Cardiac septum (tissue), 1 donor: ENCODE measurements at regions not wholly inside any gene's neighbourhood (a gene's known extent, or its start where the extent isn't known, plus 50 kb on each side); places are given as distances from the start of the nearest gene placed in this dataset.
"Not testable (repeated sequence)": the region's sequence is repeated elsewhere in the genome, so short reads cannot be mapped to it uniquely, and the experiment has no call there.

Experiments
- DNase-seq: peaks from one replicate; pipeline ENCODE4 v3.0.0-alpha.2; 2020; ENCODE audit warnings: low spot score
- intact Hi-C: fragments of 100-400 bp; cut with DNase I; formaldehyde crosslinking; loops from one replicate; pipeline ENCODE4 v1.14.0; 2022
- donor health status: DM: no; HTN: no; CAD: no.

DNA sequence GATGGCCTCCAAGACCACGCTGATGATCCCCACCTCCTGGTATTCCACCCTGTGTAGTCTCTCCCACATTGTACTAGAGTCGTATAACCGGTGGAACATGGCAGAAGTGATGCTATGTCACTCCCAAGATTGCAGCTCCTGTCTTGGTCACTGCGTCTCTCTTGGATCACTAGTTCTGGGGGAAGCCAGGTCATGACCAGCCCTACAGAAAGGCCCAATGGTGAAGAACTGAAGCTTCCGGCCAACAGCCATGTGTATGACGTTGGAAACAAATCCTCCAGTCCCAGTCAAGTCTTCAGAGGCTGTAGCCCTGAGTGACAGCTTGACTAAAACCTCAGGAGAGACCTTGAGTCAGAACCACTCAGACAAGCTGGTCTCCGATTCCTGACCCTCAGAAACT is 61.9 kb upstream of the FNDC3B start:
- no peak for DNase-seq
- intact Hi-C loops, result no loop called here

DNA sequence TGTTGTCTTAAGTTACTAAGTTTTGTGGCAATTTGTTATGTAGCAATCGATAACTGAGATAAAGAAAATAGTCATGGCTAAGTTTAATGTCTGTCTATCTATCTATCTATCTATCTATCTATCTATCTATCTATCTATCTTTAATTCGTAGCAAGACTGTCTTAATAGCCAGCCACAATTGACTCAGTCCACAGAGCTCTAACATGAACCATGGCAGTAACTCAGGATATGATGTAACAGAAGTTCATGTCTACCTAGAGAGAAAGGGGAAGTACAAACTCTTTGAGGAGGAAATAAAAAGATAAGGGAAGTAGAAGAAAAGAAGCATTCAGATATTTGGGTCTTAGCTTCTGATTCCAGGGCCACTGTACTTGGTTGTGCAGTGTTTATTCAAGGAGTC is 61.5 kb upstream of the FNDC3B start:
- DNase-seq, result no peak
- intact Hi-C loops, result no loop called here

DNA sequence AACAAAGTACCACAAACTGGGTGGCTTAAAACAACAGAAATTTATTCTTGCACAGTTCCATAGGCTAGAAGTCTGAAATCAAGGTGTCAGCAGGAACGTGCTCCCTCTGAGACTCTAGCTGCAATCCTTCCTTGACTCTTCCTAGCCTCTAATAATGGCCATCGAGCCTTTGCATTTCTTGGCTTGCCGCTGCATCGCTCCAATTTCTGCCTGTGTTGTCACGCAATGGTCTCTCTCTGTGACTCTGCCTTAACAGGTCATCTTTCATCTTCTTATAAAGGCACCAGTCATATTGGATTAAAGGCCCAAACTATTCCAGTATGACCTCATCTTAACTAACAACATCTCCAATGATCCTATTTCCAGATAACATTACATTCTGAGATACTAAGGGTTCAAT is 61.0 kb upstream of the FNDC3B start:
- intact Hi-C loops, result no loop called here
- no peak for DNase-seq

DNA sequence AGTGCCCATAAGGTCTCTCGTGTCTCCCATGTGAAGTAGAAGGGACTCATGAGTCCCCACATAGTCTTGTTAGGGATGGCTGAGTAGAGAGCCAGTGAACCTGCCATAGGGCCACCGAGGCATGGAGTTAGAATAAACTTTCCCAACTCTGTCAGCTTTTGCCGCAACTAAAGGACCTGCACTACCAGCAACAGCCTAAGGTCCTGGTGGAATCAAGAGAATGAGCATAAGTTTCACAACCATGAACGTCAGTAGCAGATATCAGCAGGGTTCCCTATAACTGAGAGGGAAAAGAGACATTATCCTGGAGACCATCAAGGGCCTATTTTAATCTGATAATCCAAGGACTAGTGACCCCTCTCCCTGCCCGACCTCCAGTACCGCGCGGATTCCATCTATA is 60.3 kb upstream of the FNDC3B start:
- intact Hi-C loops, result no loop called here

DNA sequence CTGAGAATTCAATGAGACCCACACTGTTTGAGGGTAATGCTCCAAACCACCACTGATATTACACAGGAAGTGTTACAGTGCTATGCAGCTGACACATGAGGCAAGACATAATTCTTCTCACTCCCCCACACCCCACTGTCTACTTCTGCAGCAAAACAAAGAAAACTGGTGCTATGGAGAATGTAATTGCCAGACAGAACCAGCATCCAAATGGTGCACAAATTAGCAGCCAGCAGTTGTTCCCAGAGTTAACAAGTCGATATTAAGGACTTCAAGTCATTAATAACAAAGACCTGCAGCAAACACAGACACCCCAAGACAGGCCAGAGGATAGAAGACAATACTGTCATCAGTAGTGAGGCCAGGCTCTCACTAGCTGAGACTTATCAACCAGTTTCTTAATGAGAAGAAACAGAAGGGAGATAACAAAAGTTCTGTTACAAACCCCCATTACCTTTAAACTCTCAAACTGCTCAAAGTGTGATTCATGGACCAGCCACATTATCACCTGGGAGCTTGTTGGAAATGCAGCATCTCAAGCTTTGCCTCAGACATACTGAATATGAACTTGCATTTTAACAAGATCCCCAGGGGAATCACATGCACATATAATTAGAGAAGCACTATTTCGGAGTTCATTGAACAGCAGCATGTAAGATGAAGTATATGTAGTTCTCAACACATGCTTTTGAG is 58.7 kb upstream of the FNDC3B start:
- no peak for DNase-seq
- intact Hi-C loops, result no loop called here

More for the DNA sequence above, 60.3 kb upstream of the FNDC3B start:
- no peak for DNase-seq

DNA sequence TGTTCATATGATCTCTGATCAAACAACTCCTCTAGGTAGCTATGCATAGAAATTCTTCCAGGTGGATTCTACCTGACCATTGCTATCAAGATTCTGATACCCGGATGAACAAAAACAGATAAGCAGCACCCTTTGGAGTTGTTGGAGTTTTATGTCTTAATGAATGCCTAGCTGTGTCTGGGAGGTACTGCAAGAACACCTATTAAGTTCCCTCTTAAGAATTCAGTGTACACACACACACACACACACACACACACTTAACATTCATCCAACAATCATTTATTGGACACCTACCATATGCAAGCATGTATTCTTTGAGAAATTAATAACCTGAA is 58.1 kb upstream of the FNDC3B start:
- no peak for DNase-seq

DNA sequence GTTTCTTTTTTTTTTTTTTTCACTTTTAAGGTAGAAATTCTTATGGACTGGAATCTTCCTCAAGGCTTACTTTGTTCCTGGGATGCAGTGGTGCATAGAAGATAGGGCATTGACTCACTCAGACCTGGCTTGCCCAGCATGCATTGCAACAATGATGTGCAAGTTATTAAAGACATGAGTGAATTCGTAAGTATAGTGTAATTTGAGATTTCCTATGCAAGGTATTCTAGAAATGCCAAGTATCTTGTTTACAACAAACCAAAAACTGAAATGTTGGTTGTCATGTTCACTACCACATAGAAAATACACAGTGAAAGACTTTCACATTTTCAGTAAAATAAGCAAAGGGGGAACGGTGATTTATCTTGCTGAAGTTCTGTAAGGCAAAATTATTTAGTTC is 56.5 kb upstream of the FNDC3B start:
- intact Hi-C loops, result no loop called here
- DNase-seq, result no peak

More for the DNA sequence above, 58.1 kb upstream of the FNDC3B start:
- intact Hi-C loops, result no loop called here

DNA sequence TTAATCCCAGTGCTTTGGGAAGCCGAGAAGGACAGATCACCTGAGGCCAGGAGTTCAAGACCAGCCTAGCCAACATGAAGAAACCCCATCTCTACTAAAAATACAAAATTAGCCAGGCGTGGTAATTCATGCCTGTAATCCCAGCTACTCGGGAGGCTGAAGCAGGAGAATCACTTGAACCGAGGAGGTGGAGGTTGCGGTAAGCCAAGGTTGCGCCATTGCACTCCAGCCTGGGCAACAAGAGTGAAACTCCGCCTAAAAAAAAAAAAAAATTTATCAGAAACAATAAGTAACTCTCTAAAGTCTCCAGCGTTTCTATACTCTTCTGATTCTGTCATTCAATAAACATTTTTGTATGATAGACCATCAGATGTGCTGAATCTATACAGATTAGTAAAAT is 55.7 kb upstream of the FNDC3B start:
- intact Hi-C loops, DNase-seq: not testable (repeated sequence)

DNA sequence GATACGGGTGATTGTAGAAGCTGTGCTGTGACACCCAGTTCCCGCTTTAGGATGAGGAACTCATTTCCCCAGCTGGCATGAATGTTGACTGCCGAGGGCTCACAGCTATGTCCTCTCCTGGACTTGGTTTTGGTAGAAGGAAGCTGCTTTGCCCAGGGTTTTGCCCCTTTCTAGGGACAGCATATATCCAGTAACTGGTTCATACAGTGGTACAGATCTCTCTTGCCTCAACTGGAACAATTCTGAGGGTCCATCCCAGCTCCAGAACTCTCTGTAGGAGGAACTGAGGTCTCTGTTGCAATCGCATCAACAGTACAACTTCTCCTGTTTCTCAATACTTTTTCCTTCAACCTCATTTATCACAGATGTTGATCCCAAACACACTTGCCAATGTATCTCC is 54.5 kb upstream of the FNDC3B start:
- intact Hi-C loops, result no loop called here
- no peak for DNase-seq

DNA sequence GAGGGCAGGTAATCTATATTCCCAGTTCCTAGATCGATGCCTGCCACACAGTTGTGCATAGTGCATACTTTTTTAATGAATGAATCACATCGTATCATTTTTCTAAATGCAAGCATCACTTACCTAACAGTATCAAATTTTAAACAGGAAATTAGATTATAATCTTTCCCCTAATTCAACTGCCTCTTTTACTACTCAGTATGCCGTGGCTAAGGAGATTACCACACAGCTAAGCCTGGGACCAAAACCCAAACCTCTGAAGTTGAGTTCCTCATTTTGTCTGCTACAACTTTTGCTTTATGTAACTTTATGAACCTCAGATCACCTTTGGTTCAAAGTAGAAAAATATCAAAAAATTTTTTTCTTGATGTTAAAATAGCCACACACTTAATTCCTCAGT is 53.2 kb upstream of the FNDC3B start:
- intact Hi-C loops, result no loop called here
- DNase-seq, result no peak

DNA sequence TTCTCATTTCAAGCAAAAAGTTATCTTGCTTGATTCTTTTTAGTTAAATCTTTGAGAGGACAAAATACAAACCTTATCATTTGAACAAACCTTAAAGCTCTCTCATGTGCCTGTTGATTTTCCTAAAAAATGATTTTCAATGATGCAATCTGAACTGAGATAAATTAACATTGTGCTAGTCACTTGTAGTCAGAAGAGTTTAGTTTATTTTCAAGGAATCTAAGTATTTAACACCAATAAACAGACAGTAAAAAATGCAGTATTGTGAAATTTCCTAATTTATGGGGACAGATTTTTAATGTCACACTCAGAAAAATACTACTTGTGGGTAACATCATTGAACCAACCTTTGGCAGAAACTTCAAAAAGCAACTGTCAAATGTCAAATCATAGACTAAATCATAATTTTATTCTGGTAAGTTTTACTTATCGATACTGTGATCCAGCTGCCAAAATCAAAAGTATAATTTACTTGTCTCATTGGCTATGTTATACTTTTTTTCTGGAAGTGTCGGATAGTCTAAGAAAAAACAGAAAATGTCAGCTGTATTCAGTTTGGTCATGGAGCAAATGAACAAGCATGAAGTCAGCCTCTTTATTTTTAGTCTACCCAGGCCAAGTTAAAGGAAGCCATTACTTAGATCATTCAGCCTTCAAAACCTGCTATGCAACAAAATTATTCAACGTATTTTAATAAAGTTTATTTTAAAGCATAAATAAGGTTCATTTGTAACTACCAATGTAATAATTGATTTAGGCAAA is 52.4 kb upstream of the FNDC3B start:
- intact Hi-C loops, result no loop called here
- DNase-seq, result no peak
